AG20443 (cell line): ENCODE measurements at regions not wholly inside any gene's neighbourhood (a gene's known extent, or its start where the extent isn't known, plus 50 kb on each side); places are given as distances from the start of the nearest gene placed in this dataset.
"Not testable (repeated sequence)": the region's sequence is repeated elsewhere in the genome, so short reads cannot be mapped to it uniquely, and the experiment has no call there.

Experiments used
- DNase-seq: peaks from one replicate; pipeline ENCODE4 v3.0.0; 2012; ENCODE audit warnings: low spot score, mixed read lengths

DNA sequence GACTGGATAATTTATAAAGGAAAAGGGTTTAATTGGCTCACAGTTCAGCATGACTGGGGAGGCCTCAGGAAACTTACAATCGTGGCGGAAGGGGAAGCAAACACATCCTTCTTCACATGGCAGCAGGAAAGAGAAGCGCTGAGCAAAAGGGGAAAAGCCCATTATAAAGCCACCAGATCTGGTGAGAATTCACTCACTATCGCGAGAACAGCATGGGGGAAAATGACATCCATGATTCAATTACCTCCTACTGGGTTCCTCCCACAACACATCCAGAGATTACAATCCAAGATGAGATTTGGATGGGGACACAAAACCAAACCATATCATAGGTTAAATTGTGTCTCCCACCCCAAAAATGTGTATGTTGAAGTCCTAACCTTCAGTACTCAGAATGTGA, 491.7 kb downstream of the SETD4 start:
- no peak for DNase-seq

DNA sequence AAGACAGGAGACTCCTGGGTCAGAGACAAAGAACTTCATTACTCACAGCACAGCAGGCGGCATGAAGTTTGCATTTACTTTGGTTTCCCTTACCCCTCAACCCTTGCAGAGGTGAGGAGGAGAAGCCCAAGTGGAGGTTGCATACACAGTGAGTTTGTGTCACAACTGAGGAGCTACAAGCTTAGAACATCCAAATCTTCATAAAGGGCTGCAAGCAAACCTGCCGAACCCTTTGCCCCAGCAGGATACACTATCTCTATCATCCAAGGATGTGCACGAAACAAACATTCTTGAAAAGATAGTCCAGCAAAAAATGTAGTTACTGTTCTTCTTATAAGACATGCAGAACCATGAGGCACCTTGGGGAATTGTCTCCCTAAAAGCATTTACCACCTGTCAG, 493.5 kb downstream of the SETD4 start:
- no peak for DNase-seq

DNA sequence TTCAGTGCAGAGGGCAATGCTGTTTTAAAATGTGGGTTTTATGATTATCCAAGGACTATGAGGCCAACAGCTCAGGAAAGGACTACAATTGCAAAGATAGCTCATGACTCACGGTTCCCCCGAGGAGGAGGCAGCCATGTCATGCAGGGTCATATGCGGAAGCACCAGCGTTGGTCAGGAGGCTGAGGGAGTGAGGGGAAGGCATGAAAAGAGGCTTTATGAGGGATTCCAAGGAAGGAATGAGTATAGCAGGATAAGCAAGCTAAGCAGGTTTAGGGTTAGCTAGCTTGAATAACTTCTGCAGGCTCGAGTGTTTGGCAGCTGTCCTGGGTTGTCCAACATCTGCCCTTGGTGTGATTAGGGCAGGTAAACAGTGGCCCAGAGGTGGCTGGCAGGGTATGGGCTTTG, 495.1 kb downstream of the SETD4 start:
- peak; percentile 86 for DNase-seq

DNA sequence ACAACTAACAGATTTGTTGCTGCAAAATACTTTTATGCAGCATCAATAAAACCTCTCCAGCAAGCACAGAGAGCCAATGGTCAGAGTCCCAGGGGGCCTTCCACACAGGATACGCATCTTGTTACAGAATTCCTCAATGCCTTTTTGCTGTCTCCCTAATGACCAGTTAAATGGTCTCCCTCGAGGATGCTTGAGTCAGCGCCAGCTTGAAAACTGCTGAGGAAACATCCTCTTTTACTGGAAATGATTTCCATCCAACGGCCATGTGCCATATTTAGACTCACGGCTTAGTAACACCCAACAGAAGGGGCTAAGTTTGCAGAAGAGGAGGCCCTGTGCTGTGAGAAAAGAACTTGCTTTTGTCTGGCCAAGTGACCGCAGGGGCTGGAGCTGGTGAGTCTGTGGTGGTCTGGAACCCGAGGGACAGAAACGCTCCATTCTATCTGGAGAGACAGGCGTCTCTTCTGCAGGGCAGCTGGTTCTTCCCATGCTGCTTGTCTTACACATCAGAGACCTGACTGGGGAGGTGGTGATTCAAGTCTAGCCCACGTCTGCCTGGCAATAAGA, 496.4 kb downstream of the SETD4 start:
- DNase-seq, result peak; percentile 57

DNA sequence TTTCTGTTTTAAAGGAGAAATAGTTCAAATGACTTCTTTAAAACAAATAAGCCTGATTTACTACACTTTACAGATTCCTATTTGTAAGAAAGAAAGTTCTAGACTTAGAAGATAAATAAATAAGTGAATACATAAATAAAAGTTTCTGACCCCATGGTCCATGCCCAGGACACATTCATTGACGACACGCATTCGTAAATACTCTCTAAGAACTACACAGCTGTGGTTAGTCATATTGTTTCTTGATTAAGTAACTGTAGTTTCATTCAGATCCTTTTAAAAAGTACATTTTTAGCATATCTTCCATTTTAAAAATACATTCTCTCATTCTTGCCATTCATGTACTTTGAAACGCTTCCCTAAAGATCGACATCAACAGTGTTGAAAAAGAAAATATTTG, 497.4 kb downstream of the SETD4 start:
- DNase-seq, result no peak

DNA sequence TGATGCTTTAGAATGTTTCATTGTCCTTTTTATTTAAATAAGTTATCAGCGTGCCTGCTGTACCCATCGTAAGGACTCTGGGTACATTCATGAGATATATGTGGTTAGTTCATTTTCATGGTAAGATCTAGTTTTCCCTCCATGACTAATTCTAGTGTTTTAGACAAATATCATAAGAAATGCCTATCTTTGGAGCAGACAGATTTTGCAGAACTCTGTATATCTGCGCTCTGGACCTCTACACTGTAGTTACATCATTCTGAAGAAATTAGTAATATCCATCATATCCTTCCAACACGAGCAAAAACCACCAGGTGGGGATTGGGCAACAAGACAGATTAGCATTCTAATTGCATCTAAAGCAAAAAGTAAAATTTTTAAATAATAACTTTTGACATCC, 499.2 kb downstream of the SETD4 start:
- DNase-seq, result no peak

DNA sequence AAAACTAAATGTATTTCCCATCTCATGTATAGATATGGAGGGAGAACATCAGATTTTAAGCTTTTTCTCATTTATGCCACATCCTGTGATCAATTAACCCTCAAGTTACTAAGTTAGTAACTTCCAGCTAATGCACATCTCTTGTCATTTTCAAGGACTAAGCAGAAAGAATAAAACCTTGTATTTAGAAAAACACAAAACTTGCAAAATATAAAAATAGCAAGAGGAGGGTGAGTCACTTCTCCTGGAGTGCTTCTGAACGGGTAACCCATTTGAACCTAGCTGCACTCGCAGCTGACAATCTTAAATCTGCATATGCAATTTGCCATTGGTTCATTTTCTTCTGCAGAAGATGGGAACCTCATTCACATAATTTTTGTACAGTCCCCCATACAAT, 500.5 kb downstream of the SETD4 start:
- peak; percentile 58 for DNase-seq

DNA sequence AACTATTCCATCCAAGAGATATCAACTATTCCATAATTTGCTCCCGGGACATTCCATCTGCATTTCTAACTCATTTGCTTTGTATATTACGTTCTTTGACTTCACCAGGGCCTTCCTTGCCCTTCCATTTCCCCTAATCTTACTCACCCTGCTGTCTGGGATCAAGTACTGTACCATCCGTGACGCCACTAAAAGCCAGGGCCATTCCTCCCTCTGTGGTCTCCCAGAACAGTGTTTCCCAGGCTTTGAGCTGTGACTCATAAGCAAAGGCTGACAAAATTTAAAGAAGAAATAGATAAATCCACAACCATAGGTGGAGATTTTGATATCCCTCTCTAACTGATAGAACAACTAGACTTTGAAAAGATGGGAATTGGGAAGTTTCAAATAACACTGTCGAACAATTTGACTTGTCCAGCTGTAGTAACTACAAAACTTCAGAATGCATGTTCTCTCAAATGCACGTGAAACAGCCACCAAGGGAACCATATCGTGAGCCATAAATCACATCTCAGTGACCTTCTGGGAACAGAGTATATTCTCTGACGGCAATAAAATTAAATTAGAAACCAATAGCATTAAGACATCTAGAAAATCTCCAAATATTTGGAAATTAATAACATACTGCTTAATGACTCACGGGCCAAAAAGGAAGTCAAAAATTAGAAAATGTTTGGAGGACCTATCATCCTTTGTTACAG, 501.0 kb downstream of the SETD4 start:
- peak; percentile 90 for DNase-seq

DNA sequence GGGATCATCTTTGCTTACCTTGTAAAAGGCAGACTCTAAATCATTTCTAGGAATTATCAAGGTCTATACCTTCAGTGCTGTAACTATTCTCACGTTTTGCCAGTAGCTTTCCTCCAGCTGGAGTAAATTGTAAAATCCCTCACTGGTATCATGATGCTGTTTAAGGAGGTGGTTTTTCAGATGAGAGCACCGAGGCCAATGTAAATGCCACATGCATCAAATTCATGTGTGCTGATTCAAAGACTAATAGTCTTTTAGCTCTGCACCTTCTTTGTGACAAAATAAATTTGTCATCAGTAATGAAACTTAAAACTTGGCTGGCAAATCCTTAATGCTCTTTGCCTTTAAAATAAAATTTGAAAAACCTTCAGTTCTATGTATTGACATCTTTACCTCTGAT, 503.8 kb downstream of the SETD4 start:
- DNase-seq, result no peak

DNA sequence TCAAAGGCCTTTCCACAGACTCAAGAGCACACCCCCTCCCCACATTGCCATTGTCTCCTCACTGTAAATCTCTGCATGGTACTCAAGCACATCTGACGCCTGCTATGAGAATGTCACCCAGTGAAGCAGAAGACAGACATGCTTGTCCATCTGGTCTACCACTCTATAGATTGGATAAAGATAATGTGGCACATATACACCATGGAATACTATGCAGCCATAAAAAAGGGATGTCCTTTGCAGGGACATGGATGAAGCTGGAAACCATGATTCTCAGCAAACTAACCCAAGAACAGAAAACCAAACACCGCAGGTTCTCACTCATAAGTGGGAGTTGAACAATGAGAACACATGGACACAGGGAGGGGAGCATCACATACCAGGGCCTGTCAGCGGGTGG, 503.4 kb upstream of the RUNX1 start:
- DNase-seq, result not testable (repeated sequence)

DNA sequence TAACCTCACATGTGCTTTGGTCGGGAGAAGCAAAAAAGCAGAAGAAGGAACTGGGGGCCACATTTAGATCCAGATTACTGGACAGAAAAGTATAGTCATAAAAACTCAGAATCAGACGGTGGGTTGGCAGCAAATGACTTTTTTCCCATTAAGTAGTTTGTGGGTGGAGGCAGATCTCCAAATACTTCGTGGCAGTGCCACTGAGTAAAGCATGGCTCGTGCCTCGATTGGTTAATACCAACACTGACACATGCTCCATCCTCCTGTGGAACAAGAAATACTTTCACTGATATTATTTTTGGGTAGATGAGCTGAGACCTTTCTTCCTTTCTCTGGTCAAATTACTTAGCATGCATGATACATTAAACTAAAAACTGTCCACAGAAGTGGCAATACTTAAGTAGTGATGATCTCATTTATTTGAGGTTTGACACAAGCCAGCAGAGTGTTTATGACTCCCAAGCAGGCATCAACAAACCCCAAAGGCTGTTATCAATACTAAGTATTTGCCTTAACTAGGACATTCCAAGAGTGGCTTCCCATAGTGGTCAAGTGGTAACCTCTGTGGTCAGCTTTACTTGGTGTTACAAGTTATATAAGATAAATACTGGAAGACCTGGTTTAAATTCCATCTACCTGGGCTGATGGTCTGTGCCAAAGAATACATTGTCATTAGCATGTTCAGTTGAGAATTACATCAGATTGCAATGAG, 500.0 kb upstream of the RUNX1 start:
- DNase-seq, result no peak

DNA sequence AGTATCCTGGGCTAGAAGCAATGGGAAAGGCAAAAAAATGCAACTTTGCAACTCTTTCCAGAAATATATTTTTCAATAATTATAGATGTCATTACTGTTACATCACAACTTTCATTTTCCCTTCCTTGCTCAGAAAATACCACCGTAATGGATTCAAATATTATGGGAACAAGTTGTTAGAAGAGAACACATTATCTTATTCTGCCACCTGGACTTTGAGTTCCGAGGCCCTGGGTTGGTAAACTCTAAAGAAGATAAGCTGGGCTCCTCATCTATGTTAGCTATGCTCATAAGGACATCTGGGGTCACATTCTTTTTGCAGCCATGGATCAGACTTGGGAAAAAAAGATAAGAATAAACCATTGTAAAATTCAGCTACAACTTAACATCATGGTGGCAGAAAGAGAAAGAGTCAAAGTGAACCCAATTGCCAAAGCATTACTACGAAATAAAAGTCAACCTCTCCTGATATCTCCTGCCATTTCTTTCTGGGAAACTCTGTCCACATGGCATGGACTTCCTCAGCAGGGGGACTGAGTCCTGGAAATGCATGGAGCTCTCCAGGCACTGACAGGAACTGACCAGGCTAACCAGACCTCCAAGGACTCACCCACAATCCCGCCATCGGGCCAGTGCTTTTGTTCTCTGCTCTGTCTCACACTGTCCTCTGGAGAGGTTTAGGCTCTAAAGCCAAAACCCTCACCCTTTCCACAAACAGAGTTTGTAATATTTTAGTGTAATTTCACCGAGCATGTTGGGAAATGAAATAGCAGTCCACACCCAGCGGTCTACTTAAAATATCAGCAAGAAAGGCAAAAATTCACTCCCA, 499.1 kb upstream of the RUNX1 start:
- DNase-seq, result no peak

DNA sequence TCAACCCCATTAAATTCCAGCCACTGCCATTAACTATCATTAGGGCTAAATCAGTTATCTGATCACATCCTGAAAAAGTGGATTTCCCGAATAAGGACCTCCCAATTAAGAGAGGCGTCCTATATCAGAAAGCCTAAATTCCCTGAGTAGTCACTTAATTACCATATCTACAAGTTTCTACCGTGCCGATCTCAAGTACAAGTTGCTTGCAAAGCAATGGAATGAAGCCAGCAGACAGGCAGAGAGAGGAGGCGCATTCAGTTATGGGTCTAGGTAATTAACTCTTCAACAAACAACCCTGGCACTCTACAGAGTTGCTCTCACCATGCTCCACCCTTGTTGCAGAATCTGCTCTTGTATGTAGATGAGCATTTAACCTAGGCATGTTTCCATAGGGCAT, 494.6 kb upstream of the RUNX1 start:
- DNase-seq, result no peak

DNA sequence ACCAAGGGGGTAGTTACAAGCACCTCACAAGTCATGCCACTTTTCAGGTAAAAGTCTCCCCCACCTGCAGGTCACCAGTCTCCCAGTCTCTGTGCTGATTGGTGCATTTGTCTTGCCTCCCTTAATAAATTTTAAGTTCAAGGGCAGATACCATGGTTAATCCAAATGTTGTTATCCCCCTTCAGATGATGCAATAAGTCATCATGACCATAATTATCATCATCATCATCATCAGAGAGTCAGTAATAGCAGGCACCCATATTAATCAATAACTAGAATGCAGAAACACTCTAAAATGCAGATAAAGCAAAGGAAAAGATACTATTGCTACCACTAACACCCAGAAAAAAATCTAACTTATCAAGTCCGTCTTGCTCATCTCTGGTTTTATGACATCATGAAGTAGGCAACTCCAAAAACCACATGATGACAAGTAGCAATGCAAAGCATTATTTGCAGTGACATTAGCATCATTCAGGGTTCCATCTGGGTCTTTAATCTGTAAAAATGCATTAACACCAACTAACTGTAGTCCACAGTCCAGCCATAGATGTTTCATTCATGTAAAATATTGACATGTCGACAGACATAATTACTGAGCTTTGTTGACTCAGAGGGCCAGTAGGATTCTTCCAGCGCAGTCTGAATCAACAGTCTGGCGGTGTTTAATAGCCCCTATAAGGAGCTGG, 492.0 kb upstream of the RUNX1 start:
- peak; percentile 68 for DNase-seq

DNA sequence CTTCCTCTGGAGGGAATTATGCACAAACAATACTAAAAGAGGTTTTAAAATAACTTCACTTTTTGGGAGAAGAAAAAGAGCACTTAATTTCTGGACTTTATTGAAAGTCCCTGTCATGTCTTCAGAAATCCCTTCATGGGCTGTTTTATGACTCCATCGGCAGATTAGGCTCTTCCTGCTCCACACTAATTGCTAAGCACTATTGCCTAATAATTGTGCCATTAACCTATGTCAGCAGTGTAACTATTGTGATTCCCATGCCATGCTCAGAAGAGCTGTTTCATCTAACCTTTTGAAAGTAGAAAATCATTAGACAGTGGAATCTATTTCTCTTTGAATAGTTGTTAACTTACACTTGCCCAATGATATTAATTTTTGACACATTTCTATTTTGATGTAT, 489.3 kb upstream of the RUNX1 start:
- DNase-seq, result no peak

DNA sequence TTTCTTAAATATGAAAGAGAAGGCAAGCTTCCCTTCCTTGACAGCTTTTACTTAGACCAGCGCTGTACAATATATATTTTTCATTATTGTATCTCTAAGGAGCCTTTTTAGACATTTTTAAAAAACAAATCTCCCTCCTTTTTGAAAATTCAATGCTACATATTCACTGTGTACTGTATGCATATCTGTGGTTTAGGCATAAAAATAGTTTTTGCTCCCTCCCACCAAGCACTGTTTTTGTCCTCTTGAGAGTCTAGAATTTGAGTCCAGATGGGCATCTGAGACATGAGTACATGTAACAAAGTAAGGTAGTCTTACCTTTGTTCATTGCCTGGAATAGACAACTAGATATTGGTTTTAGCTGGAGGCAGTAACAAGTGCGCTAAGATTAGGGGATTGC, 488.5 kb upstream of the RUNX1 start:
- DNase-seq, result no peak

DNA sequence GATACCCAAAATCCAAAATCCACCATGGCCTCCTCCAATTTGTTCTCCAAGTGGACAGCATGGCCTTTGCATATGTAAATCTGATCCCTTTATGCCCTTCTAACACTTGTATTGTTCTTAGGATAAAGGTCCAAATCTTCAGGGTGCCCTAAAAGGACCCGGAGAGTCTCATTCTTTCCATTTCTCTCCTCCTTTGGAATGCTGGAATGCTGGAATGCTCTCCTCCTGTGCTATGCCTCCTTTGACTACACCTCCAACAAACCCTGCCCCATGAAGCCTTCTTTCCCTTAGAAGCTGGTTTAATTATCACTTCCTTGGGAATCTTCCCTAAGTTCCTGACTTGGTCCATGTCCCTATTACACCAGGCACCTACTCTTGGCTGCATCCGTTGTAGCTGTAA, 484.8 kb upstream of the RUNX1 start:
- no peak for DNase-seq

DNA sequence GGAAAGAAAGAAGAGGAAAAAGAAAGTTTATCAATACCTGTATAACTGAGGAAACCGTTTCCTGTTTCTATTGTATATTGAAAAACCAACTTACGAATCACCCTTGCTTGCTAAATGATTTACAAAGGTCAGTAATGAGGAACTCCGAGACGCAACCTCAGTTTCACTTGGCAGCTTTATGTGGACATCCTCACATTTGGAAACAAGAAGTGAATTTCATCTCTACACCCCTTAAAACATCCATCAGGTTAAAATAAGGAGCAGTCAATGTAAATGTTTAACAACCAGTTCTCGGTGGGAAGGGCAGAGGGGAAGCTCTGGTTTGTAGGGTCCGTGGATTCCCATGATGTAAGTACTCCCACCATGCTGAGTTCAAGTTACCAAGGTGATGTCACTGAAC, 481.7 kb upstream of the RUNX1 start:
- no peak for DNase-seq

DNA sequence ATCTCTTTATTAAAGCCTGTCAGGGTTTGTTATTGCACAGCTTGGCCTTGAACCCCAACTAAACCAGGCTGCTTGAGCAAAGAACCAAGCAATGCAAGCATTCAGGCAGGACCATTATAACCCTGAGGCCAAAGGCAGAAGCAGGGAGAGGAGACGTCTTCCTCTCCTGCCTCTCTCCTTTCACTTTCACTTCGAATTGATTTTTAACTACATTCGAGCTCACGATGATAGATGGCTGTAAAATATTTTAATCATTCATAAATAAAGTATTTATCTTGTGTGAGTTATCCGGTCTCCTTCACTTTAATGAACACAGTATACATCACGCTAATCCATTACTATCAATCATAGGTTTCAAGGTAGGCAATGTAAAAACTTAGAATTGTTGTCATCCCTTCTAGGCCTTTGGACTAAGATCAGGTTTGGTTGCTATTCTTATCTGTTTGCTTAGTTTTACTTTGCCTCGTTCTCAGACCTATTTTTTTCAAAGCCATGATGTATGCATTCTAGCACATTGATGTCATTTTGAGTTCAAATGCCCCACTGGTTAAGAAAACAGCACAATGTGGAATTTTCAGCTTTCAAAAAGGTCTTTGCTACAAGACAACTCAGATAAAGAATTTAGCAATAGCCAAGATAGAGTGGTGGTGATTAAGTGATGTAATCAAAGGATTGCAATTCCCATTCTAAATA, 480.2 kb upstream of the RUNX1 start:
- DNase-seq, result peak; percentile 30

DNA sequence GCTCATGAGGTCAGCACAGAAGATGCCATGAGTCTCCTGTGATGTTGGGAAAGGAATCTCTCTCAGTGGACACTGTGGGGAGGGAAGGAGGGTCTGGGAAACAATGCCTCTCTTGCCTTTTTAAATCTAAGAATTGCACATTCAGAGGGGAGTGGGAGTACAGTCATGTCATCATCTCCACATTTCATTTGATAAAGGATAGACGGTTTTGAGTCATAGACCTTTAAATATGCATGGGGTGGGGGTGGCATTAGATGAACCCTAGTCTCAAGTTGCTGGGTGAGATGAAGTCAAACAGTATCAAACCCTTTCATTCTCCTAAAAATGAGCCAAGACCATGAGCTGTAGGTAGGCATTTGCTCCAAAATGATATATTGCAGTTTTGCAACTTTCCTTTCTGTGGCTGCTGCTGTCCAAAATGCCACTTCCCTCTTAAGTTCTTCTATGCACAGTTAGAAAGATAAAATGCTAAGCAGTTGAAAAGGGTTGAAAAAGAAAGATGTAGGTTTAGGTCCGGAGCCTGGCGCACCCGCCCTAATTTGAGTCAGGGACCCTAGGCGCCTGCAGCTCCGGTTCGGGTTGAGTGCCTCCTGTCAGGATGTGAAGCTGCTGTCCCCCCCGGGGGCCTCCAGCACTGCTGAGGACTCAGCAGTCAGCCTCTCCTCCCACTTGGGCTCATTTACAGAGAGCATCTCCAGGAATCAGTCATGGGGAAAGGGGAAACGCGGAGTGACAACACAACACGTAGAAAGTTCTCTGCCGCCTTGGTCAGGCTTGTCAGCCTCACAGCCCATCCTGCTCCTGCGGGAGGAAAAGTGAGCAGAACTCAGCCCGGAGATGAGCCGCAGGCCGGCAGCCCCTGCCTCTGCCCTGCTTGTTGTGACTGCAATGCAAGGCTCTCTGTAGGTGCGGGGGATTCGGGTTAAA, 479.3 kb upstream of the RUNX1 start:
- DNase-seq, result peak; percentile 24
